Effector memory CD8-positive, alpha-beta T cell (primary cell): ENCODE measurements at regions not wholly inside any gene's neighbourhood (a gene's known extent, or its start where the extent isn't known, plus 50 kb on each side); places are given as distances from the start of the nearest gene placed in this dataset.

ENCODE experiments used
- ATAC-seq: fragments of 150-1000 bp; cut with Tn5 transposase; replicated peaks from 2 replicates; pipeline ENCODE4 v1.10.0; 2021; ENCODE audit warnings: mild to moderate bottlenecking, moderate library complexity
- DNase-seq, 3 experiments: peaks; one replicate each; pipeline ENCODE4 v3.0.0; 2021
- H3K27ac Mint-ChIP-seq, 2 donors: one replicate each; pipeline ENCODE4 v1.8.0; 2022; ENCODE audit warnings: mild to moderate bottlenecking in 2 of 2, mixed read lengths in 2 of 2, moderate library complexity in 2 of 2
- H3K27me3 Mint-ChIP-seq, 2 donors: one replicate each; pipeline ENCODE4 v1.8.0; 2022; ENCODE audit warnings: mixed read lengths in 2 of 2
- H3K36me3 Mint-ChIP-seq: one replicate; pipeline ENCODE4 v1.8.0; 2022; ENCODE audit warnings: mild to moderate bottlenecking, moderate library complexity, mixed read lengths; ENCODE audit not compliant: insufficient read depth
- H3K4me1 Mint-ChIP-seq, 2 donors: one replicate each; pipeline ENCODE4 v1.8.0; 2022; ENCODE audit warnings: low read depth in 2 of 2, mixed read lengths in 2 of 2
- H3K4me3 Mint-ChIP-seq, 2 donors: one replicate each; pipeline ENCODE4 v1.8.0; 2022; ENCODE audit warnings: mild to moderate bottlenecking in 2 of 2, mixed read lengths in 2 of 2, moderate library complexity in 2 of 2
- H3K9me3 Mint-ChIP-seq, 2 donors: one replicate each; pipeline ENCODE4 v1.8.0; 2022; ENCODE audit warnings: mixed read lengths in 2 of 2

- Mint-ChIP-seq H3K4me1 (no peaks in the 10 kb centered on the region), H3K27ac (no peak overlapping the region), H3K27me3 (peaks cover 27 to 32% of the 10 kb centered on the region in 2 donors), H3K36me3 (no peaks in the 10 kb centered on the region), H3K4me3 (no peak overlapping the region), H3K9me3 (no peaks in the 10 kb centered on the region)
- DNase-seq (no peak), ATAC-seq (no peak)
These were observed 222.5 kb upstream of the SOX4 start for GRCh38 chr6:21371061-21371460.

GRCh38 chr6:21371676-21372171 is 221.8 kb upstream of the SOX4 start:
- Mint-ChIP-seq H3K4me3 (no peak overlapping the region), H3K36me3 (no peaks in the 10 kb centered on the region), H3K4me1 (no peaks in the 10 kb centered on the region), H3K27ac (no peak overlapping the region), H3K9me3 (no peaks in the 10 kb centered on the region), H3K27me3 (peaks cover 21 to 26% of the 10 kb centered on the region in 2 donors)
- DNase-seq (no peak), ATAC-seq (no peak)

- no peak for DNase-seq
- Mint-ChIP-seq H3K4me3 (no peak overlapping the region), H3K36me3 (no peaks in the 10 kb centered on the region), H3K4me1 (no peaks in the 10 kb centered on the region), H3K27ac (no peak overlapping the region), H3K9me3 (no peaks in the 10 kb centered on the region), H3K27me3 (peaks cover 5 to 6% of the 10 kb centered on the region in 2 donors)
- no peak for ATAC-seq
These were observed 218.1 kb upstream of the SOX4 start for GRCh38 chr6:21375151-21376116.

GRCh38 chr6:21377356-21377755 is 216.2 kb upstream of the SOX4 start:
- Mint-ChIP-seq H3K9me3 (no peaks in the 10 kb centered on the region), H3K4me1 (no peaks in the 10 kb centered on the region), H3K27me3 (no peaks in the 10 kb centered on the region), H3K36me3 (no peaks in the 10 kb centered on the region), H3K27ac (no peak overlapping the region), H3K4me3 (no peak overlapping the region)
- DNase-seq (no peak), ATAC-seq (no peak)

GRCh38 chr6:21381331-21381963 is 212.1 kb upstream of the SOX4 start:
- Mint-ChIP-seq H3K27ac (no peak overlapping the region), H3K36me3 (no peaks in the 10 kb centered on the region), H3K27me3 (no peaks in the 10 kb centered on the region), H3K4me1 (no peaks in the 10 kb centered on the region), H3K9me3 (no peaks in the 10 kb centered on the region), H3K4me3 (no peak overlapping the region)
- no peak for ATAC-seq
- no peak for DNase-seq

- Mint-ChIP-seq H3K4me3 (no peak overlapping the region), H3K36me3 (no peaks in the 10 kb centered on the region), H3K27me3 (no peaks in the 10 kb centered on the region), H3K27ac (no peak overlapping the region), H3K4me1 (no peaks in the 10 kb centered on the region), H3K9me3 (no peaks in the 10 kb centered on the region)
- ATAC-seq: no peak
- DNase-seq: no peak
These were observed 210.6 kb upstream of the SOX4 start for GRCh38 chr6:21382821-21383449.

- Mint-ChIP-seq H3K27ac (no peak overlapping the region), H3K9me3 (no peaks in the 10 kb centered on the region), H3K27me3 (no peaks in the 10 kb centered on the region), H3K4me1 (no peaks in the 10 kb centered on the region), H3K36me3 (no peaks in the 10 kb centered on the region), H3K4me3 (no peak overlapping the region)
- no peak for ATAC-seq
- no peak for DNase-seq
These were observed 210.0 kb upstream of the SOX4 start for GRCh38 chr6:21383450-21384085.

GRCh38 chr6:21384216-21384615 is 209.3 kb upstream of the SOX4 start:
- Mint-ChIP-seq H3K36me3 (no peaks in the 10 kb centered on the region), H3K9me3 (no peaks in the 10 kb centered on the region), H3K4me3 (no peak overlapping the region), H3K4me1 (no peaks in the 10 kb centered on the region), H3K27me3 (no peaks in the 10 kb centered on the region), H3K27ac (no peak overlapping the region)
- no peak for DNase-seq
- no peak for ATAC-seq

- no peak for ATAC-seq
- Mint-ChIP-seq H3K36me3 (no peaks in the 10 kb centered on the region), H3K4me3 (no peak overlapping the region), H3K27ac (no peak overlapping the region), H3K4me1 (no peaks in the 10 kb centered on the region), H3K27me3 (no peaks in the 10 kb centered on the region), H3K9me3 (no peaks in the 10 kb centered on the region)
- DNase-seq: no peak
These were observed 206.8 kb upstream of the SOX4 start for GRCh38 chr6:21386744-21387143.

GRCh38 chr6:21390532-21391213 is 202.9 kb upstream of the SOX4 start:
- H3K4me1 Mint-ChIP-seq: no peaks in the 10 kb centered on the region
- DNase-seq (no peak), ATAC-seq (no peak)
- H3K27me3 Mint-ChIP-seq: no peaks in the 10 kb centered on the region
- no peaks in the 10 kb centered on the region for H3K36me3 Mint-ChIP-seq
- H3K27ac Mint-ChIP-seq: no peak overlapping the region
- H3K4me3 Mint-ChIP-seq: no peak overlapping the region
- no peaks in the 10 kb centered on the region for H3K9me3 Mint-ChIP-seq

GRCh38 chr6:21392177-21392576 is 201.4 kb upstream of the SOX4 start:
- Mint-ChIP-seq H3K4me1 (no peaks in the 10 kb centered on the region), H3K4me3 (no peak overlapping the region), H3K36me3 (no peaks in the 10 kb centered on the region), H3K9me3 (no peaks in the 10 kb centered on the region), H3K27me3 (no peaks in the 10 kb centered on the region), H3K27ac (no peak overlapping the region)
- ATAC-seq (no peak), DNase-seq (no peak)

- Mint-ChIP-seq H3K36me3 (no peaks in the 10 kb centered on the region), H3K4me1 (no peaks in the 10 kb centered on the region), H3K27ac (no peak overlapping the region), H3K9me3 (no peaks in the 10 kb centered on the region), H3K27me3 (no peaks in the 10 kb centered on the region), H3K4me3 (no peak overlapping the region)
- DNase-seq (no peak), ATAC-seq (no peak)
These were observed 199.9 kb upstream of the SOX4 start for GRCh38 chr6:21393441-21394165.
